ENCODE measurements at regions not wholly inside any gene's neighbourhood (a gene's known extent, or its start where the extent isn't known, plus 50 kb on each side); places are given as distances from the start of the nearest gene placed in this dataset.

DNA sequence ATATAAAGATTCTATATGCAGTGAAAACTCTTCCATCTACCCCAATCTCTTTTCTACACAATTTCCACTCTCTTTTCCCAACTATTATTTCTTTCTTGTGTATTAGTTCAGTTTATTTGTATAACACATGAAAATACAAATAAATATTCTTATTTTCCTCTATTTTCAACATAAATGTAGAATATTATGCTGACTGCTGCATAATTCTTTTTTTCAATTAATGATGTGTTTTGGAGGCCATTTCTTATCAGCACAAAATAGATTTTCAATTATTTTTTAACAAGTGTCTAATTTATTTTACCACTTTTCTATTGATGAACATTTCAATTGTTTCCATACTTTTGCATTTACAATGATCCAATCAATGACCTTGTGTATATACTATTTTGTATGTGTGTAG is 557.7 kb upstream of the NR3C2 start:
- TF ChIP-seq, protein P1, sequence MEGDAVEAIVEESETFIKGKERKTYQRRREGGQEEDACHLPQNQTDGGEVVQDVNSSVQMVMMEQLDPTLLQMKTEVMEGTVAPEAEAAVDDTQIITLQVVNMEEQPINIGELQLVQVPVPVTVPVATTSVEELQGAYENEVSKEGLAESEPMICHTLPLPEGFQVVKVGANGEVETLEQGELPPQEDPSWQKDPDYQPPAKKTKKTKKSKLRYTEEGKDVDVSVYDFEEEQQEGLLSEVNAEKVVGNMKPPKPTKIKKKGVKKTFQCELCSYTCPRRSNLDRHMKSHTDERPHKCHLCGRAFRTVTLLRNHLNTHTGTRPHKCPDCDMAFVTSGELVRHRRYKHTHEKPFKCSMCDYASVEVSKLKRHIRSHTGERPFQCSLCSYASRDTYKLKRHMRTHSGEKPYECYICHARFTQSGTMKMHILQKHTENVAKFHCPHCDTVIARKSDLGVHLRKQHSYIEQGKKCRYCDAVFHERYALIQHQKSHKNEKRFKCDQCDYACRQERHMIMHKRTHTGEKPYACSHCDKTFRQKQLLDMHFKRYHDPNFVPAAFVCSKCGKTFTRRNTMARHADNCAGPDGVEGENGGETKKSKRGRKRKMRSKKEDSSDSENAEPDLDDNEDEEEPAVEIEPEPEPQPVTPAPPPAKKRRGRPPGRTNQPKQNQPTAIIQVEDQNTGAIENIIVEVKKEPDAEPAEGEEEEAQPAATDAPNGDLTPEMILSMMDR (IDR thresholded peaks at IDR 0.05) = no peak
- Histone ChIP-seq H3K36me3 (no peaks in the 10 kb centered on the region), H3K4me3 (no peak overlapping the region), H3K4me1 (ENCODE audit: insufficient read depth) (no peaks in the 10 kb centered on the region), H3K27ac (no peak overlapping the region), H3K27me3 (no peaks in the 10 kb centered on the region), H3K9me3 (no peaks in the 10 kb centered on the region)
- intact Hi-C loops (cut with DNase I) = no loop called here
- no peak for DNase-seq

DNA sequence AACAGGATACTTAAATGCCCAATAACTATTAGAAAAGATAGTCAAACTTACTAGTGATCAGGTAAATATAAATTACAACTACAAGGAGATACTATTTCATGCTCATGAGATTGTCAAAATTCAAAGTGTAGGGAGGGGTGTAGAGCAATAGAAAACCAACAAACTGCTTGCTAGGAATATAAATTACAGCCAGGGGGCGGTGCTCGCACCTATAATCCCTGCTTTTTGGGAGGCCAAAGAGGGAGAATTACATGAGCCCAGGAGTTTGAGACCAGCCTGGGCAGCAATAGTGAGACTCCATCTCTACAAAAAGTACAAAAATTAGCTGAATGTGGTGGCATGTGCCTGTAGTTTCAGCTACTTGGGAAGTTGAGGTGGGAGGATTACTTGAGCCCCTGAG is 556.5 kb upstream of the NR3C2 start:
- Histone ChIP-seq H3K9me3 (no peaks in the 10 kb centered on the region), H3K4me1 (ENCODE audit: insufficient read depth) (no peaks in the 10 kb centered on the region), H3K36me3 (no peaks in the 10 kb centered on the region), H3K4me3 (no peak overlapping the region), H3K27ac (no peak overlapping the region), H3K27me3 (no peaks in the 10 kb centered on the region)
- 68 to 69% (median 68%) methylated on average over 2 of the region's 2 CpGs for WGBS, 3 donors
- intact Hi-C loops (cut with DNase I) = no loop called here
- TF ChIP-seq POLR2A (IDR thresholded peaks at IDR 0.05) (no peak), EP300 (IDR thresholded peaks at IDR 0.05) (no peak)
- TF ChIP-seq, protein P1 (IDR thresholded peaks at IDR 0.05) = no peak
- DNase-seq = no peak

DNA sequence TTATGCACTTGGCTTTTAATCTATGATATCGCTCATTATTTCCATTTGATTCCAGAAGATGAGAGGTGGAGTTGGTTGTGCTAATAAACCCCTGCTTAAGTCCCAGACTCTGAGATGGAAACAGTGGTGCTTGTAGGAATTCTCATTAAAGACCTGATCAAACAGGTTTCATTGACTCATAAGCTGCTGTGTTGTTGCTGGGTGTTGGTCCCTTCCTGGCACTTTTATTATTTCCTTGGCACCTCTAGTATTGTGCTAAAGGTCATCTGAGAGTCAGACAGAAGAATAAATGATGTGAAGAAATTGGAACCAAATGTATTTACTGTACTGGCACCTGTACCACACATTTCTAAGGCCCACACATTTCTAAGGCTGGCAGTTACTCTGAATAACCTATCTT is 544.7 kb upstream of the NR3C2 start:
- Histone ChIP-seq H3K9me3 (no peaks in the 10 kb centered on the region), H3K4me3 (no peak overlapping the region), H3K27me3 (no peaks in the 10 kb centered on the region), H3K36me3 (no peaks in the 10 kb centered on the region), H3K27ac (no peak overlapping the region), H3K4me1 (ENCODE audit: insufficient read depth) (no peaks in the 10 kb centered on the region)
- TF ChIP-seq, protein P1 (IDR thresholded peaks at IDR 0.05) = no peak
- TF ChIP-seq EP300 (IDR thresholded peaks at IDR 0.05) = no peak
- TF ChIP-seq POLR2A (IDR thresholded peaks at IDR 0.05) = no peak
- WGBS, 3 donors = 0 to 100% (median 95%) methylated on average over 1 of the region's 1 CpG
- no peak for DNase-seq
- intact Hi-C loops (cut with DNase I) = no loop called here

DNA sequence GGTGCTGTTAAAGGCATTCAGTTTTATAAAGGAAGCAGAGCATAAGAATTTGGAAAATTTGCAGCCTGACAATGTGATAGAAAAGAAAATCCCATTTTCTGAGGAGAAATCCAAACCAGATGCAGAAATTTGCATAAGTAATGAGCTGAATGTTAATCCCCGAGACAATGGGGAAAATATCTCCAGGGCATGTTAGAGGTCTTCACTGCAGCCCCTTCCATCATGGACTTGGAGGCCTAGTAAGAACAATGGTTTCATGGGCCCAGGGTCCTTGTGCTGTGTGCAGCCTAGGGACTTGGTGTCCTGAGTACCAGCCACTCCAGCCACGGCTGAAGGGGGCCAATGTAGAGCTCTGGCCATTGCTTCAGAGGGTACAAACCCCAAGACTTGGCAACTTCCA is 542.7 kb upstream of the NR3C2 start:
- WGBS, 3 donors = 90 to 95% (median 95%) methylated on average over 2 of the region's 2 CpGs
- no peaks in the 10 kb centered on the region for H3K4me1 ChIP-seq (ENCODE audit: insufficient read depth)
- TF ChIP-seq, protein P1 (IDR thresholded peaks at IDR 0.05) = no peak
- TF ChIP-seq POLR2A (IDR thresholded peaks at IDR 0.05) (no peak), EP300 (IDR thresholded peaks at IDR 0.05) (no peak)
- no peak for DNase-seq
- no peak overlapping the region for H3K27ac ChIP-seq
- intact Hi-C loops (cut with DNase I) = no loop called here
- H3K36me3 ChIP-seq = no peaks in the 10 kb centered on the region
- H3K4me3 ChIP-seq = no peak overlapping the region
- no peaks in the 10 kb centered on the region for H3K27me3 ChIP-seq
- no peaks in the 10 kb centered on the region for H3K9me3 ChIP-seq

DNA sequence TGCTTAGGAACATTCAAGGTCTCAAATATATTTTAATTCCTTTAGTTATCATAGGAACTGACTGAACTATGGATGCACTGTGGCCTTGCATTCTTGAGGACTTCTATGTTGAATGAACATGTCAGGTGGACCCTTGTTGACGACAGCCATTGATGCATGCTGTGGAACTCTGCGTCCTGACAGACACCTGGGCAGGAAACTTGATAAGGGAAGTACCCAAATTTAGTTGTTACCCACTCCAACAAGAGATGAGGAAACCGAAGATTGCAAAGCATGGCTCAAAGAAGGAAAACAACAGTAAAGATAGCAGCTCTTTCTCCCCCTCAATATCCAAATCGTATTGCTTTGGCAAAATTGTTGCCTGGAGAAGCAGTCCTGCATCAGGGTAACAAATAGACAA is 540.0 kb upstream of the NR3C2 start:
- no peak overlapping the region for H3K27ac ChIP-seq
- no peaks in the 10 kb centered on the region for H3K27me3 ChIP-seq
- no peaks in the 10 kb centered on the region for H3K36me3 ChIP-seq
- intact Hi-C loops (cut with DNase I) = no loop called here
- no peaks in the 10 kb centered on the region for H3K9me3 ChIP-seq
- no peak for TF ChIP-seq POLR2A (IDR thresholded peaks at IDR 0.05)
- TF ChIP-seq EP300 (IDR thresholded peaks at IDR 0.05) = no peak
- TF ChIP-seq, protein P1 (IDR thresholded peaks at IDR 0.05) = no peak
- WGBS, 3 donors = 58 to 67% (median 65%) methylated on average over 4 of the region's 4 CpGs
- H3K4me3 ChIP-seq = no peak overlapping the region
- no peak for DNase-seq
- H3K4me1 ChIP-seq (ENCODE audit: insufficient read depth) = no peaks in the 10 kb centered on the region
